CD14-positive monocyte (primary cell): ENCODE measurements at regions not wholly inside any gene's neighbourhood (a gene's known extent, or its start where the extent isn't known, plus 50 kb on each side); places are given as distances from the start of the nearest gene placed in this dataset.

Experiments
- DNase-seq, 3 donors: peaks; one replicate each; pipeline ENCODE4 v3.0.0-alpha.2; 2011 to 2022
- H2AFZ ChIP-seq: 2 replicates; pipeline ENCODE4 v1.6.0; 2012; ENCODE audit warnings: mild to moderate bottlenecking, low read depth, low read length, inconsistent platforms; ENCODE audit not compliant: insufficient read depth, poor library complexity, severe bottlenecking
- H3K27ac ChIP-seq, 2 donors: 1 replicate in 1 of 2; 2 replicates in 1 of 2; pipeline ENCODE4 v1.5.1; 2012 to 2013; ENCODE audit warnings: low read length in 2 of 2, control low read depth in 1 of 2, inconsistent platforms in 1 of 2, low read depth in 1 of 2, mild to moderate bottlenecking in 1 of 2
- H3K27me3 ChIP-seq, 2 donors: one replicate each; pipeline versions ENCODE4 v1.6.0 to v1.6.1; 2011 to 2013; ENCODE audit warnings: low read length in 2 of 2; ENCODE audit not compliant: control insufficient read depth in 2 of 2, insufficient read depth in 2 of 2
- H3K36me3 ChIP-seq, 2 donors: replicated peaks in 1 of 2; 1 replicate in 1 of 2; 2 replicates in 1 of 2; pipeline versions ENCODE4 v1.5.1 to v1.6.1; 2012 to 2013; ENCODE audit warnings: low read length in 2 of 2, control low read depth in 1 of 2, inconsistent platforms in 1 of 2, mild to moderate bottlenecking in 1 of 2; ENCODE audit not compliant: insufficient read depth in 2 of 2, control insufficient read depth in 1 of 2
- H3K4me1 ChIP-seq, 2 donors: 1 replicate in 1 of 2; 2 replicates in 1 of 2; pipeline versions ENCODE4 v1.5.1 to v1.6.1; 2012 to 2013; ENCODE audit warnings: low read length in 2 of 2, control low read depth in 1 of 2, inconsistent platforms in 1 of 2, mild to moderate bottlenecking in 1 of 2, moderate library complexity in 1 of 2; ENCODE audit not compliant: insufficient read depth in 2 of 2, control insufficient read depth in 1 of 2
- H3K4me2 ChIP-seq: replicated peaks from 2 replicates; pipeline ENCODE3; 2012; ENCODE audit warnings: low read length, moderate library complexity, mild to moderate bottlenecking; ENCODE audit not compliant: poor library complexity, severe bottlenecking; ENCODE audit errors: extremely low read depth
- H3K4me3 ChIP-seq, 3 experiments: fragments of 200-600 bp in 1 of 3; sonication (generic) in 1 of 3; replicated peaks in 1 of 3; 1 replicate in 2 of 3; 2 replicates in 1 of 3; pipeline ENCODE4 v1.5.1; 2011 to 2013; ENCODE audit warnings: low read length in 3 of 3, mild to moderate bottlenecking in 3 of 3, control low read depth in 2 of 3, low read depth in 2 of 3, inconsistent platforms in 1 of 3, moderate library complexity in 1 of 3
- H3K79me2 ChIP-seq: 2 replicates; pipeline ENCODE4 v1.6.0; 2012; ENCODE audit warnings: mild to moderate bottlenecking, control low read depth, inconsistent platforms, low read length, moderate library complexity; ENCODE audit not compliant: insufficient read depth
- H3K9ac ChIP-seq: 2 replicates; pipeline ENCODE4 v1.6.0; 2017; ENCODE audit warnings: low read length, mild to moderate bottlenecking; ENCODE audit not compliant: insufficient read depth, poor library complexity, severe bottlenecking
- H3K9me3 ChIP-seq, 2 donors: replicated peaks in 1 of 2; 1 replicate in 1 of 2; 2 replicates in 1 of 2; pipeline versions ENCODE4 v1.5.1 to v1.6.1; 2012 to 2013; ENCODE audit warnings: low read length in 2 of 2, control low read depth in 1 of 2; ENCODE audit not compliant: control insufficient read depth in 1 of 2, insufficient read depth in 1 of 2
- H4K20me1 ChIP-seq: 2 replicates; pipeline ENCODE4 v1.6.0; 2012; ENCODE audit warnings: mild to moderate bottlenecking, low read length, control low read depth, moderate library complexity; ENCODE audit not compliant: insufficient read depth
- H3K27ac Mint-ChIP-seq, 7 donors: one replicate each; pipeline ENCODE4 v1.8.0; 2020; ENCODE audit warnings: mild to moderate bottlenecking in 7 of 7, mixed read lengths in 7 of 7, moderate library complexity in 6 of 7, inconsistent platforms in 2 of 7
- H3K27me3 Mint-ChIP-seq, 3 donors: one replicate each; pipeline ENCODE4 v1.8.0; 2021 to 2022; ENCODE audit warnings: low read depth in 3 of 3, mild to moderate bottlenecking in 3 of 3, mixed read lengths in 3 of 3, moderate library complexity in 3 of 3, inconsistent platforms in 1 of 3
- H3K36me3 Mint-ChIP-seq, 2 donors: one replicate each; pipeline ENCODE4 v1.8.0; 2020; ENCODE audit warnings: mixed read lengths in 2 of 2, inconsistent platforms in 1 of 2, mild to moderate bottlenecking in 1 of 2
- H3K4me1 Mint-ChIP-seq: one replicate; pipeline ENCODE4 v1.8.0; 2020; ENCODE audit warnings: mild to moderate bottlenecking, mixed read lengths
- H3K4me3 Mint-ChIP-seq, 2 donors: one replicate each; pipeline ENCODE4 v1.8.0; 2020; ENCODE audit warnings: mild to moderate bottlenecking in 2 of 2, mixed read lengths in 2 of 2, moderate library complexity in 1 of 2
- H3K9me3 Mint-ChIP-seq, 7 donors: one replicate each; pipeline ENCODE4 v1.8.0; 2020 to 2022; ENCODE audit warnings: mixed read lengths in 7 of 7, mild to moderate bottlenecking in 6 of 7, moderate library complexity in 6 of 7, inconsistent platforms in 2 of 7
- CTCF ChIP-seq: fragments of 200-600 bp; IDR thresholded peaks from one replicate; pipeline ENCODE4 v1.8.0; 2022; ENCODE audit warnings: antibody characterized with exemption, mild to moderate bottlenecking
- whole genome bisulfite sequencing: methylation state at CpG from one replicate; pipeline ENCODE4 v1.1.5; 2013; ENCODE audit warnings: missing lambda C conversion rate; ENCODE audit not compliant: insufficient coverage; 5-methylcytosine and 5-hydroxymethylcytosine counted together
- intact Hi-C, 2 donors: fragments of 100-400 bp; cut with micrococcal nuclease; formaldehyde crosslinking; loops; one replicate each; pipeline versions ENCODE4 v1.15.0 to v1.15.1; 2023

DNA sequence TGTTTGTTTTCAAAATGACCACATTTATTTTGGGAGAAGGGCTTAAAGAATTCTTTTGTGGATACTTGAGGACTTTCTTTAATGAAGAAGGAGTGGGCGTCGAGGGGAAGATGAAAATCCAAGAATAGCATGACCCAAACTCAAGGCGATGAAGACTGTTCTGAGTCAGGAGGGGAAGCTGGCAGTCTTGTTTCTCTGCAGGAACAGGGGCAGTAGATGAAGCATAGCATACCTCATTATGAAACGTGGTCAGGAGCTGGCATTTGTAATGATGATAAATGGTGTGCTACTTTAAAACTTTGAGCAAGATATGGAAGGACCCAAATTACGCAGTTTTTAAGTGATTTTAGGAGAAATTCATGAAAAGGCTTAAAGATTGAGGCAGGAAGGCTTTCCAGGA lies 549.0 kb downstream of the IGSF11 start:
- Histone ChIP-seq H3K27me3 (no peaks in the 10 kb centered on the region), H3K4me1 (no peaks in the 10 kb centered on the region), H3K4me3 (no peak overlapping the region), H3K79me2 (no peaks in the 10 kb centered on the region), H3K9me3 (no peaks in the 10 kb centered on the region), H3K27ac (no peak overlapping the region), H4K20me1 (no peaks in the 10 kb centered on the region), H3K9ac (no peak overlapping the region), H3K4me2 (no peak overlapping the region), H2AFZ (no peak overlapping the region), H3K36me3 (no peaks in the 10 kb centered on the region)
- DNase-seq = no peak
- no peak overlapping the region for H3K4me3 Mint-ChIP-seq
- H3K36me3 Mint-ChIP-seq = no peaks in the 10 kb centered on the region
- 72% methylated on average over 3 of the region's 5 CpGs for WGBS
- H3K27ac Mint-ChIP-seq = no peak overlapping the region
- H3K27me3 Mint-ChIP-seq = no peaks in the 10 kb centered on the region
- no peak for TF ChIP-seq CTCF
- intact Hi-C loops = no loop called here
- H3K4me1 Mint-ChIP-seq = no peaks in the 10 kb centered on the region
- H3K9me3 Mint-ChIP-seq = peaks cover 0 to 10% (median 3%) of the 10 kb centered on the region in 7 donors

GRCh38 chr3:118487734-118488133 lies 546.9 kb downstream of the IGSF11 start:
- intact Hi-C loops = no loop called here
- TF ChIP-seq CTCF = no peak
- DNase-seq = no peak
- Histone ChIP-seq H3K9ac (no peak overlapping the region), H3K4me3 (no peak overlapping the region), H3K36me3 (no peaks in the 10 kb centered on the region), H3K79me2 (no peaks in the 10 kb centered on the region), H3K27ac (no peak overlapping the region), H3K27me3 (no peaks in the 10 kb centered on the region), H3K4me1 (no peaks in the 10 kb centered on the region), H3K4me2 (no peak overlapping the region), H4K20me1 (no peaks in the 10 kb centered on the region), H2AFZ (no peak overlapping the region), H3K9me3 (no peaks in the 10 kb centered on the region)
- Mint-ChIP-seq H3K27ac (no peak overlapping the region), H3K4me1 (no peaks in the 10 kb centered on the region), H3K27me3 (no peaks in the 10 kb centered on the region), H3K36me3 (no peaks in the 10 kb centered on the region), H3K4me3 (no peak overlapping the region), H3K9me3 (peaks cover 0 to 10% (median 8%) of the 10 kb centered on the region in 7 donors)
- no CpG with 5 or more reads among the region's 2 CpGs for WGBS
